Neural progenitor cell (in vitro differentiated cells): ENCODE measurements at regions not wholly inside any gene's neighbourhood (a gene's known extent, or its start where the extent isn't known, plus 50 kb on each side); places are given as distances from the start of the nearest gene placed in this dataset.
"Not testable (repeated sequence)": the region's sequence is repeated elsewhere in the genome, so short reads cannot be mapped to it uniquely, and the experiment has no call there.

Experiments used
- DNase-seq: peaks from one replicate; pipeline ENCODE4 v3.0.0-alpha.2; 2016; ENCODE audit warnings: low spot score
- H2AFZ ChIP-seq: fragments of 200-600 bp; sonication (generic); replicated peaks from 2 replicates; pipeline ENCODE4 v1.6.1; 2016; ENCODE audit warnings: antibody characterized with exemption
- H3F3A ChIP-seq: fragments of 200-600 bp; sonication (generic); 2 replicates; pipeline ENCODE4 v1.6.1; 2016; ENCODE audit warnings: antibody characterized with exemption, low read depth
- H3K27ac ChIP-seq: fragments of 200-600 bp; sonication (generic); 2 replicates; pipeline ENCODE4 v1.5.1; 2016; ENCODE audit warnings: mild to moderate bottlenecking
- H3K27me3 ChIP-seq: fragments of 200-600 bp; sonication (generic); 2 replicates; pipeline ENCODE4 v1.6.1; 2016; ENCODE audit warnings: mild to moderate bottlenecking, moderate library complexity
- H3K36me3 ChIP-seq: fragments of 200-600 bp; sonication (generic); 2 replicates; pipeline ENCODE4 v1.5.1; 2016
- H3K4me1 ChIP-seq: fragments of 200-600 bp; sonication (generic); 2 replicates; pipeline ENCODE4 v1.6.1; 2016; ENCODE audit warnings: mixed run types
- H3K4me2 ChIP-seq: fragments of 200-600 bp; sonication (generic); 2 replicates; pipeline ENCODE4 v1.6.1; 2016
- H3K4me3 ChIP-seq: fragments of 200-600 bp; sonication (generic); 2 replicates; pipeline ENCODE4 v1.5.1; 2016
- H3K79me2 ChIP-seq: fragments of 200-600 bp; sonication (generic); 2 replicates; pipeline ENCODE4 v1.6.1; 2016; ENCODE audit warnings: low read depth
- H3K9ac ChIP-seq: fragments of 200-600 bp; sonication (generic); 2 replicates; pipeline ENCODE4 v1.6.1; 2016
- H3K9me3 ChIP-seq: fragments of 200-600 bp; sonication (generic); 2 replicates; pipeline ENCODE4 v1.5.1; 2016; ENCODE audit warnings: low read depth
- H4K20me1 ChIP-seq: fragments of 200-600 bp; sonication (generic); 2 replicates; pipeline ENCODE4 v1.6.1; 2016; ENCODE audit warnings: low read depth
- H3K27ac Mint-ChIP-seq: 3 replicates; pipeline ENCODE4 v1.8.0; 2021; ENCODE audit warnings: mixed read lengths
- H3K27me3 Mint-ChIP-seq: 2 replicates; pipeline ENCODE4 v1.8.0; 2022; ENCODE audit warnings: low read depth, mild to moderate bottlenecking, inconsistent platforms, moderate library complexity, mixed read lengths; ENCODE audit not compliant: insufficient read depth
- H3K36me3 Mint-ChIP-seq: 3 replicates; pipeline ENCODE4 v1.8.0; 2021; ENCODE audit warnings: mixed read lengths
- H3K4me1 Mint-ChIP-seq: 3 replicates; pipeline ENCODE4 v1.8.0; 2021; ENCODE audit warnings: mixed read lengths
- H3K4me3 Mint-ChIP-seq: 3 replicates; pipeline ENCODE4 v1.8.0; 2021; ENCODE audit warnings: mild to moderate bottlenecking, moderate library complexity, mixed read lengths
- H3K9me3 Mint-ChIP-seq: 3 replicates; pipeline ENCODE4 v1.8.0; 2020; ENCODE audit warnings: mixed read lengths
- EZH2 ChIP-seq: fragments of 200-600 bp; sonication (generic); IDR thresholded peaks from 2 replicates; pipeline ENCODE4 v1.6.1; 2017; ENCODE audit warnings: antibody characterized with exemption, mild to moderate bottlenecking, moderate library complexity
- EZH2phosphoT487 ChIP-seq: fragments of 200-600 bp; sonication (generic); IDR thresholded peaks from 2 replicates; pipeline ENCODE4 v1.6.1; 2017; ENCODE audit warnings: antibody characterized with exemption
- TF ChIP-seq, protein P1 (sequence below): fragments of 200-600 bp; sonication (generic); IDR thresholded peaks from 2 replicates; pipeline ENCODE4 v1.5.1; 2017; ENCODE audit warnings: antibody characterized with exemption, mild to moderate bottlenecking

GRCh38 chr2:137912371-137912770 is 51.9 kb upstream of the HNMT start:
- Histone ChIP-seq H3K9me3 (no peaks in the 10 kb centered on the region), H3K4me3 (no peak overlapping the region), H3K36me3 (no peaks in the 10 kb centered on the region), H3K79me2 (no peaks in the 10 kb centered on the region), H4K20me1 (no peaks in the 10 kb centered on the region), H3K27ac (no peak overlapping the region), H3K4me2 (no peak overlapping the region), H3K9ac (no peak overlapping the region), H3K27me3 (no peaks in the 10 kb centered on the region), H3F3A (no peaks in the 10 kb centered on the region), H3K4me1 (no peaks in the 10 kb centered on the region), H2AFZ (no peak overlapping the region)
- H3K4me3 Mint-ChIP-seq = no peak overlapping the region
- H3K9me3 Mint-ChIP-seq = no peaks in the 10 kb centered on the region
- H3K4me1 Mint-ChIP-seq = no peaks in the 10 kb centered on the region
- no peak for DNase-seq
- TF ChIP-seq, protein P1, sequence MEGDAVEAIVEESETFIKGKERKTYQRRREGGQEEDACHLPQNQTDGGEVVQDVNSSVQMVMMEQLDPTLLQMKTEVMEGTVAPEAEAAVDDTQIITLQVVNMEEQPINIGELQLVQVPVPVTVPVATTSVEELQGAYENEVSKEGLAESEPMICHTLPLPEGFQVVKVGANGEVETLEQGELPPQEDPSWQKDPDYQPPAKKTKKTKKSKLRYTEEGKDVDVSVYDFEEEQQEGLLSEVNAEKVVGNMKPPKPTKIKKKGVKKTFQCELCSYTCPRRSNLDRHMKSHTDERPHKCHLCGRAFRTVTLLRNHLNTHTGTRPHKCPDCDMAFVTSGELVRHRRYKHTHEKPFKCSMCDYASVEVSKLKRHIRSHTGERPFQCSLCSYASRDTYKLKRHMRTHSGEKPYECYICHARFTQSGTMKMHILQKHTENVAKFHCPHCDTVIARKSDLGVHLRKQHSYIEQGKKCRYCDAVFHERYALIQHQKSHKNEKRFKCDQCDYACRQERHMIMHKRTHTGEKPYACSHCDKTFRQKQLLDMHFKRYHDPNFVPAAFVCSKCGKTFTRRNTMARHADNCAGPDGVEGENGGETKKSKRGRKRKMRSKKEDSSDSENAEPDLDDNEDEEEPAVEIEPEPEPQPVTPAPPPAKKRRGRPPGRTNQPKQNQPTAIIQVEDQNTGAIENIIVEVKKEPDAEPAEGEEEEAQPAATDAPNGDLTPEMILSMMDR = no peak
- no peak for TF ChIP-seq EZH2
- no peak for TF ChIP-seq EZH2phosphoT487
- no peaks in the 10 kb centered on the region for H3K27me3 Mint-ChIP-seq
- H3K36me3 Mint-ChIP-seq = no peaks in the 10 kb centered on the region
- H3K27ac Mint-ChIP-seq = no peak overlapping the region

- Histone ChIP-seq H3K36me3 (no peaks in the 10 kb centered on the region), H3K4me2 (no peak overlapping the region), H3K9ac (no peak overlapping the region), H3K4me1 (no peaks in the 10 kb centered on the region), H2AFZ (no peak overlapping the region), H3K9me3 (no peaks in the 10 kb centered on the region), H3K27me3 (no peaks in the 10 kb centered on the region), H3F3A (no peaks in the 10 kb centered on the region), H3K79me2 (no peaks in the 10 kb centered on the region), H4K20me1 (no peaks in the 10 kb centered on the region), H3K27ac (no peak overlapping the region), H3K4me3 (no peak overlapping the region)
- no peak for DNase-seq
- H3K4me3 Mint-ChIP-seq = no peak overlapping the region
- H3K9me3 Mint-ChIP-seq = no peaks in the 10 kb centered on the region
- no peaks in the 10 kb centered on the region for H3K27me3 Mint-ChIP-seq
- no peak overlapping the region for H3K27ac Mint-ChIP-seq
- H3K36me3 Mint-ChIP-seq = no peaks in the 10 kb centered on the region
- no peaks in the 10 kb centered on the region for H3K4me1 Mint-ChIP-seq
- TF ChIP-seq, protein P1 = no peak
- TF ChIP-seq EZH2phosphoT487 = no peak
Observed at GRCh38 chr2:137913169-137913568, 51.1 kb upstream of the HNMT start.

DNA sequence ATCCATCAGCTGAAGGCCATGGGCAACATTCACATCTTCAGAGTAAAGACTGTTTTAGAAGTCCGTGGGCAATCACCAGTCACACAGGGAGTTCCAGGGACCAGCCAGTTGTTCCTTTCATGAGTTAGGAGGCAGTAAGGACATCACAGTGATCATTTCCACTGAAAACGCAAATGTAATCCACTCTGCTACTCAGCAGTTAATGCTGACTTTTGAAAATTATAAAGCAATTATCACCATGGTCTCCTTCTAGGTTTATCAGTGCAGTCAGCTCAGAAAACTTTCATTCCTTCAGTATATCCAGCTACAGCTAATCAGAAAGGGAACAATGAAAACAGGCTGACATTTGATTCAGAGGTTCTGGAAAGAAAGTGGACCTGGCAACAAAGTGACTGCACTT is 50.6 kb upstream of the HNMT start:
- H3K79me2 ChIP-seq, H2AFZ ChIP-seq, H3K4me3 ChIP-seq, H3K4me2 ChIP-seq, H3K27ac ChIP-seq, H3K36me3 Mint-ChIP-seq, H3K4me1 ChIP-seq, H3K9ac ChIP-seq, H3F3A ChIP-seq, H3K27ac Mint-ChIP-seq, H3K4me3 Mint-ChIP-seq, H3K9me3 Mint-ChIP-seq, DNase-seq, H3K4me1 Mint-ChIP-seq, H3K27me3 ChIP-seq, H3K27me3 Mint-ChIP-seq, H3K9me3 ChIP-seq, H4K20me1 ChIP-seq, H3K36me3 ChIP-seq: not testable (repeated sequence)
